HepG2 (cell line): ENCODE measurements at regions not wholly inside any gene's neighbourhood (a gene's known extent, or its start where the extent isn't known, plus 50 kb on each side); places are given as distances from the start of the nearest gene placed in this dataset.

ENCODE experiments used
- ATAC-seq: fragments of 200-7000 bp; cut with Tn5 transposase; 3 replicates; pipeline ENCODE4 v1.9.1; 2020; ENCODE audit warnings: mild to moderate bottlenecking, moderate library complexity
- BruUV-seq: library from RNA; stranded (reverse); fragments of 400-500 nt; replicated peaks from 2 replicates; lab custom pipeline; 2021; lab: Mats Ljungman, UMichigan
- CTCF ChIA-PET: fragments of 300-600 bp; formaldehyde crosslinking; extraction: SDS; loops from one replicate; lab custom pipeline; 2021; ENCODE audit warnings: low total read pairs, inconsistent platforms, low intra/inter-chr PET ratio; lab: Yijun Ruan, JAX
- POLR2A ChIA-PET: fragments of 350-600 bp; sonication (Branson Sonifier 250); formaldehyde crosslinking; loops from one replicate; lab custom pipeline; 2020; ENCODE audit warnings: antibody characterized with exemption, inconsistent platforms; lab: Yijun Ruan, JAX
- DNase-seq: peaks from one replicate; pipeline ENCODE4 v3.0.0-alpha.2; 2015; ENCODE audit warnings: low spot score
- FAIRE-seq: peaks from 3 replicates; lab custom pipeline; 2011; peaks lifted over from hg19 to GRCh38; lab: Jason Lieb, UNC
- H2AFZ ChIP-seq: one replicate; pipeline ENCODE4 v1.6.1; 2011; ENCODE audit warnings: low read length, inconsistent platforms
- H3K27ac ChIP-seq: fragments of 300-600 bp; 3 replicates; pipeline ENCODE4 v1.8.0; 2011; ENCODE audit warnings: mixed run types, mild to moderate bottlenecking, mixed read lengths, low read length, inconsistent platforms; ENCODE audit not compliant: insufficient read depth; ENCODE audit errors: extremely low read length
- H3K27me3 ChIP-seq, 2 experiments: fragments of 200-600 bp in 1 of 2; 2 replicates in 1 of 2; 3 replicates in 1 of 2; pipeline versions ENCODE4 v1.6.0 to v1.8.0; 2011; ENCODE audit warnings: low read length in 2 of 2, mild to moderate bottlenecking in 2 of 2, moderate library complexity in 2 of 2, inconsistent platforms in 1 of 2; ENCODE audit not compliant: insufficient read depth in 2 of 2, control insufficient read depth in 1 of 2
- H3K36me3 ChIP-seq, 2 experiments: fragments of 200-600 bp in 1 of 2; replicated peaks in 1 of 2; 2 replicates in 1 of 2; 3 replicates in 1 of 2; pipeline versions ENCODE4 v1.5.1 to v1.8.0; 2011; ENCODE audit warnings: low read length in 2 of 2, inconsistent platforms in 1 of 2; ENCODE audit not compliant: insufficient read depth in 2 of 2, control insufficient read depth in 1 of 2
- H3K4me1 ChIP-seq: 2 replicates; pipeline ENCODE4 v1.5.1; 2012; ENCODE audit warnings: low read length, inconsistent platforms; ENCODE audit not compliant: insufficient read depth
- H3K4me2 ChIP-seq: 2 replicates; pipeline ENCODE4 v1.6.0; 2011; ENCODE audit warnings: low read depth, low read length, inconsistent platforms
- H3K4me3 ChIP-seq, 3 experiments: fragments of 200-600 bp in 1 of 3; sonication (generic), shearing (Covaris generic) in 1 of 3; replicated peaks in 1 of 3; 2 replicates each; pipeline ENCODE4 v1.5.1; 2011 to 2016; ENCODE audit warnings: low read length in 3 of 3, inconsistent platforms in 2 of 3, low read depth in 2 of 3, mild to moderate bottlenecking in 2 of 3, control low read depth in 1 of 3, mixed read lengths in 1 of 3; ENCODE audit not compliant: insufficient read depth in 1 of 3
- H3K79me2 ChIP-seq: one replicate; pipeline ENCODE4 v1.6.1; 2011; ENCODE audit warnings: low read length, inconsistent platforms; ENCODE audit not compliant: insufficient read depth
- H3K9ac ChIP-seq: 2 replicates; pipeline ENCODE4 v1.6.0; 2011; ENCODE audit warnings: mild to moderate bottlenecking, low read depth, low read length, inconsistent platforms; ENCODE audit not compliant: insufficient read depth
- H3K9me3 ChIP-seq: 2 replicates; pipeline ENCODE4 v1.5.1; 2012; ENCODE audit warnings: mild to moderate bottlenecking, low read length
- H4K20me1 ChIP-seq: 2 replicates; pipeline ENCODE4 v1.6.0; 2011; ENCODE audit warnings: inconsistent platforms, mild to moderate bottlenecking, low read length, moderate library complexity; ENCODE audit not compliant: insufficient read depth
- CBX5 ChIP-seq: sonication (generic); formaldehyde crosslinking; IDR thresholded peaks from 2 replicates; pipeline ENCODE4 v1.4.0; 2020; ENCODE audit warnings: missing genetic modification reagents, borderline replicate concordance
- FLYWCH1 ChIP-seq: sonication (generic); formaldehyde crosslinking; IDR thresholded peaks from 2 replicates; pipeline ENCODE4 v1.8.1; 2023; ENCODE audit warnings: mild to moderate bottlenecking, missing genetic modification reagents
- GZF1 ChIP-seq: sonication (generic); formaldehyde crosslinking; IDR thresholded peaks from 2 replicates; pipeline ENCODE4 v1.5.1; 2020; ENCODE audit warnings: mild to moderate bottlenecking, missing genetic modification reagents
- MATR3 ChIP-seq: sonication (generic); formaldehyde crosslinking; IDR thresholded peaks from 2 replicates; pipeline ENCODE4 v1.4.0; 2020; ENCODE audit warnings: missing genetic modification reagents
- NR2F6 ChIP-seq, 2 experiments: IDR thresholded peaks; 2 replicates each; pipeline ENCODE4 v1.6.1; 2016; ENCODE audit warnings: antibody characterized with exemption in 1 of 2, mild to moderate bottlenecking in 1 of 2
- PTBP1 ChIP-seq: fragments of 200-400 bp; formaldehyde crosslinking; IDR thresholded peaks from 2 replicates; pipeline ENCODE4 v1.6.1; 2018; ENCODE audit warnings: low read length, low read depth; ENCODE audit not compliant: poor library complexity, severe bottlenecking
- SMAD3 ChIP-seq: sonication (generic); formaldehyde crosslinking; IDR thresholded peaks from 2 replicates; pipeline ENCODE4 v1.4.0; 2020; ENCODE audit warnings: missing genetic modification reagents
- TGIF2 ChIP-seq: IDR thresholded peaks from 2 replicates; pipeline ENCODE4 v1.6.1; 2016; ENCODE audit warnings: control low read depth, missing compliant biosample characterization
- XBP1 ChIP-seq: sonication (generic); formaldehyde crosslinking; IDR thresholded peaks from 2 replicates; pipeline ENCODE4 v1.5.0; 2020; ENCODE audit warnings: missing genetic modification reagents
- ZNF496 ChIP-seq: sonication (generic); formaldehyde crosslinking; IDR thresholded peaks from 2 replicates; pipeline ENCODE4 v1.8.1; 2023; ENCODE audit warnings: mild to moderate bottlenecking, moderate library complexity, missing genetic modification reagents; ENCODE audit not compliant: insufficient replicate concordance
- ZNF589 ChIP-seq: sonication (generic); formaldehyde crosslinking; conservative IDR thresholded peaks from 2 replicates; pipeline ENCODE4 v1.8.0; 2022; ENCODE audit warnings: mild to moderate bottlenecking, moderate library complexity, missing genetic modification reagents
- ZNF746 ChIP-seq: sonication (generic); formaldehyde crosslinking; IDR thresholded peaks from 2 replicates; pipeline ENCODE4 v1.8.0; 2022; ENCODE audit warnings: mild to moderate bottlenecking, missing genetic modification reagents
- WGBS: methylation state at CpG from one replicate; pipeline ENCODE4 v1.1.6; 2017; ENCODE audit warnings: low lambda C conversion rate; 5-methylcytosine and 5-hydroxymethylcytosine counted together
- in situ Hi-C: cut with HindIII; loops from 2 replicates; pipeline ENCODE4 v1.10.0; 2017; ENCODE audit warnings: low pct_unique_long_range_greater_than_20kb; ENCODE audit not compliant: extremely low pct_ligation_motif_present
- intact Hi-C: fragments of 100-400 bp; cut with micrococcal nuclease; formaldehyde crosslinking; loops from one replicate; pipeline ENCODE4 v1.10.0; 2022; ENCODE audit not compliant: unreplicated experiment
- TF ChIP-seq, protein P1 (sequence below): sonication (generic); formaldehyde crosslinking; IDR thresholded peaks from 2 replicates; pipeline ENCODE4 v1.4.0; 2020; ENCODE audit warnings: mild to moderate bottlenecking, missing genetic modification reagents

DNA sequence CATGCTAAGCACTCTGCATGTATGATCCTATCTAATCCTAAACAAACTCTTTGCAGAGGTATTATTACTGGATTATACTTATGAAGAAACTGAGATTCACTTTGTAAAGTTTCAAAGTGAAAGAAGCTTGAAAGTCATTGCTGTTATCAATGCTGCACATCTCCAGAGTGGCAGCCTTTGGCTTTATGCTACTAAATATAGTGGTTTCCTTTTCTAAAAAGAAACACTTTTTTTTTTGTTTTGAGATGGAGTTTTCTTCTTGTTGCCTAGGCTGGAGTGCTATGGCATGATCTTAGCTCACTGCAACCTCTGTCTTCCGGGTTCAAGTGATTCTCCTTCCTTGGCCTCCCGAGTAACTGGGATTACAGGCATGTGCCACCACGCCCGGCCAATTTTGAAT lies 114.9 kb upstream of the RAB27B start:
- POLR2A ChIA-PET: no interaction called here
- no TSS peak for BruUV-seq
- FAIRE-seq (no peak), DNase-seq (no peak), ATAC-seq (no peak)
- Histone ChIP-seq H3K4me1 (no peaks in the 10 kb centered on the region), H3K79me2 (no peaks in the 10 kb centered on the region), H3K9ac (no peak overlapping the region), H3K9me3 (no peaks in the 10 kb centered on the region), H3K27ac (no peak overlapping the region), H3K27me3 (no peaks in the 10 kb centered on the region), H3K4me2 (no peak overlapping the region), H3K36me3 (no peaks in the 10 kb centered on the region), H2AFZ (no peak overlapping the region), H4K20me1 (no peaks in the 10 kb centered on the region), H3K4me3 (no peak overlapping the region)
- in situ Hi-C loops: no loop called here
- TF ChIP-seq XBP1 (CRISPR knock-in tag) (no peak), GZF1 (no peak), SMAD3 (CRISPR knock-in tag) (no peak)
- WGBS: 25% methylated on average over 4 of the region's 4 CpGs
- intact Hi-C loops: no loop called here
- CTCF ChIA-PET: no interaction called here

DNA sequence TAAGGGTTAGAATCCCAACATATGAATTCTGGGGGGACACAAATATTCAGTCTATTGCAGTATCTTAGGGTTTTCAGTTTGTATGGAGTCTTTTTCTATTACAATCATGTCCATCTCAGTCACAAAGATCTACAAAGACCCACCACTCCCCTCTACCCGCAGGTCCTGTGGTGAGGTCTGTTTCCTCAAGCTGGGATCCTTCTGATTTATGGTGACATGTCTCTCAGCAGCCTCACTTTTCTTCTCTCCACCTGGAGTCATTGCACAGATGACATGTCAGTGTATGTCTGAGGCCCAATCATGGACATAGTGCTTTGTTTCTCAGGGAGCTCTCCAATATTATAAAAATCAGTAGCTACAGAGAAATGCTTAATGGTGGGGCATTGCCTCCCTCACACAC lies 113.4 kb upstream of the RAB27B start:
- H3K9me3 ChIP-seq: no peaks in the 10 kb centered on the region
- 0% methylated on average over 1 of the region's 1 CpG for WGBS
- no peak overlapping the region for H2AFZ ChIP-seq
- DNase-seq (no peak), ATAC-seq (no peak), FAIRE-seq (no peak)
- intact Hi-C loops: no loop called here
- no peak overlapping the region for H3K9ac ChIP-seq
- no peaks in the 10 kb centered on the region for H3K4me1 ChIP-seq
- no peak overlapping the region for H3K27ac ChIP-seq
- H3K4me2 ChIP-seq: no peak overlapping the region
- H3K79me2 ChIP-seq: no peaks in the 10 kb centered on the region
- H3K27me3 ChIP-seq: no peaks in the 10 kb centered on the region
- no peak overlapping the region for H3K4me3 ChIP-seq
- POLR2A ChIA-PET: no interaction called here
- no peaks in the 10 kb centered on the region for H4K20me1 ChIP-seq
- H3K36me3 ChIP-seq: no peaks in the 10 kb centered on the region
- CTCF ChIA-PET: no interaction called here
- in situ Hi-C loops: no loop called here
- no TSS peak for BruUV-seq
- no peak for TF ChIP-seq ZNF746 (CRISPR knock-in tag)
- no peak for TF ChIP-seq NR2F6 (IDR thresholded peaks at IDR 0.05)
- no peak for TF ChIP-seq NR2F6 (CRISPR knock-in tag; IDR thresholded peaks at IDR 0.05)
- TF ChIP-seq, protein P1, sequence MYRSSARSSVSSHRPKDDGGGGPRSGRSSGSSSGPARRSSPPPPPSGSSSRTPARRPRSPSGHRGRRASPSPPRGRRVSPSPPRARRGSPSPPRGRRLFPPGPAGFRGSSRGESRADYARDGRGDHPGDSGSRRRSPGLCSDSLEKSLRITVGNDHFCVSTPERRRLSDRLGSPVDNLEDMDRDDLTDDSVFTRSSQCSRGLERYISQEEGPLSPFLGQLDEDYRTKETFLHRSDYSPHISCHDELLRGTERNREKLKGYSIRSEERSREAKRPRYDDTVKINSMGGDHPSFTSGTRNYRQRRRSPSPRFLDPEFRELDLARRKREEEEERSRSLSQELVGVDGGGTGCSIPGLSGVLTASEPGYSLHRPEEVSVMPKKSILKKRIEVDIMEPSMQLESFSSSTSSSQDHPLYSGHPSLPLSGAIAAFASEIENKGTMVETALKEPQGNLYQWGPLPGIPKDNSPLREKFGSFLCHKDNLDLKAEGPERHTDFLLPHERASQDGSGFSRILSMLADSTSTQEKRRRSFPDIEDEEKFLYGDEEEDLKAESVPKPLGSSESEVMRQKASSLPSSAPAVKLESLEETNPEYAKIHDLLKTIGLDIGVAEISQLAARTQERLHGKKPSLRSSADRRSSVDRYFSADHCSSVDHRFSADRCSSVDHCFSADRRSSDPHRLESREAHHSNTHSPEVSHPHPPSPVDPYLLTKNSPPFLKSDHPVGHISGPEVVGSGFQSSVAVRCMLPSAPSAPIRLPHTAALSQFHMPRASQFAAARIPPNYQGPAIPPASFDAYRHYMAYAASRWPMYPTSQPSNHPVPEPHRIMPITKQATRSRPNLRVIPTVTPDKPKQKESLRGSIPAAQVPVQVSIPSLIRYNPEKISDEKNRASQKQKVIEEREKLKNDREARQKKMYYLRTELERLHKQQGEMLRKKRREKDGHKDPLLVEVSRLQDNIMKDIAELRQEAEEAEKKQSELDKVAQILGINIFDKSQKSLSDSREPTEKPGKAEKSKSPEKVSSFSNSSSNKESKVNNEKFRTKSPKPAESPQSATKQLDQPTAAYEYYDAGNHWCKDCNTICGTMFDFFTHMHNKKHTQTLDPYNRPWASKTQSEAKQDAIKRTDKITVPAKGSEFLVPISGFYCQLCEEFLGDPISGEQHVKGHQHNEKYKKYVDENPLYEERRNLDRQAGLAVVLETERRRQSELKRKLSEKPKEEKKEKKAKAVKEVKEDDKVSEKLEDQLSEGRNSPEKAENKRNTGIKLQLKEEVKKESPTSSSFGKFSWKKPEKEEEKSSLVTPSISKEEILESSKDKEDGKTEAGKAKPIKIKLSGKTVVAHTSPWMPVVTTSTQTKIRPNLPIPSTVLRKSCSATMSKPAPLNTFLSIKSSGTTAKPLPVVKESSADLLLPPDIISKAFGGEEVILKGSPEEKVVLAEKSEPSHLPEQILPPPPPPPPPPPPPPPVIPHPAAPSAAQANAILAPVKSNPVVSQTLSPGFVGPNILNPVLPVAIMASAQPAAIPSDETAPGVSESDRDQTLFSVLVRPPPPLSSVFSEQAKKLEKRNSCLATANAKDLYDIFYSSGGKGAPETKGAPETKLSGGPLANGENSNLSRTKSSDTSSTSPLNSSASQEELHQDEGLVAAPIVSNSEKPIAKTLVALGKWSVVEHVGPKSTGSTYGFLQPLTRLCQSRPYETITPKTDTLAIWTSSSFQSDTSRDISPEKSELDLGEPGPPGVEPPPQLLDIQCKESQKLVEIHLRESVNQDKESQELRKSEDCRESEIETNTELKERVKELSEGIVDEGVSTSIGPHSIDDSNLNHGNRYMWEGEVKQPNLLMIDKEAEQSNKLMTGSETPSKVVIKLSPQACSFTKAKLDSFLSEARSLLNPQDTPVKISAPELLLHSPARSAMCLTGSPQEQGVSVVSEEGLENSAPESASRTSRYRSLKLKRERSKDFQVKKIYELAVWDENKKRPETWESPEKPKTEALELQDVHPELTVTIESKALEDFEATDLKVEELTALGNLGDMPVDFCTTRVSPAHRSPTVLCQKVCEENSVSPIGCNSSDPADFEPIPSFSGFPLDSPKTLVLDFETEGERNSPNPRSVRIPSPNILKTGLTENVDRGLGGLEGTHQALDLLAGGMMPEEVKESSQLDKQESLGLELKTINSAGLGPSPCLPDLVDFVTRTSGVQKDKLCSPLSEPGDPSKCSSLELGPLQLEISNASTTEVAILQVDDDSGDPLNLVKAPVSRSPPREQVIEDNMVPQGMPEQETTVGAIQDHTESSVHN: no peak
- no peak for TF ChIP-seq ZNF589 (CRISPR knock-in tag)
- TF ChIP-seq TGIF2 (CRISPR knock-in tag): no peak
- no peak for TF ChIP-seq ZNF496 (CRISPR knock-in tag)
- no peak for TF ChIP-seq PTBP1
- no peak for TF ChIP-seq XBP1 (CRISPR knock-in tag)
- TF ChIP-seq MATR3 (CRISPR knock-in tag): no peak
- no peak for TF ChIP-seq CBX5 (CRISPR knock-in tag)
- TF ChIP-seq FLYWCH1 (CRISPR knock-in tag): no peak
